ENCODE measurements at regions not wholly inside any gene's neighbourhood (a gene's known extent, or its start where the extent isn't known, plus 50 kb on each side); places are given as distances from the start of the nearest gene placed in this dataset.

- no peak overlapping the region for H3K4me2 ChIP-seq (ENCODE audit: insufficient read depth, low read length)
- TF ChIP-seq EZH2 (IDR thresholded peaks at IDR 0.05; ENCODE audit: borderline replicate concordance, low read depth, low read length, severe bottlenecking) (no peak), CTCF (IDR thresholded peaks at IDR 0.05; ENCODE audit: borderline replicate concordance, extremely low read depth, low read length, poor library complexity, severe bottlenecking) (no peak)
- no peak overlapping the region for H3K9ac ChIP-seq (ENCODE audit: low read depth, low read length)
- H3K27me3 ChIP-seq (ENCODE audit: insufficient read depth, low read length, poor library complexity), result no peaks in the 10 kb centered on the region
- no peak overlapping the region for H3K4me3 ChIP-seq (ENCODE audit: low read depth in 1 of 2, low read length in 2 of 2)
- no peaks in the 10 kb centered on the region for H3K36me3 ChIP-seq (ENCODE audit: insufficient read depth, low read length)
- DNase-seq, result no peak
- no peak for ATAC-seq (ENCODE audit: insufficient read depth, low read depth)
- H4K20me1 ChIP-seq (ENCODE audit: insufficient read depth, low read length), result no peaks in the 10 kb centered on the region
- no peaks in the 10 kb centered on the region for H3K9me3 ChIP-seq (ENCODE audit: insufficient read depth, low read length, severe bottlenecking)
- no peaks in the 10 kb centered on the region for H3K79me2 ChIP-seq (ENCODE audit: insufficient read depth, low read length)
- no peaks in the 10 kb centered on the region for H3K4me1 ChIP-seq (ENCODE audit: insufficient read depth, low read length)
- H2AFZ ChIP-seq (ENCODE audit: low read depth, low read length), result no peak overlapping the region
- H3K27ac ChIP-seq (ENCODE audit: low read length), result no peak overlapping the region
Measured at GRCh38 chr2:191537921-191538320, 140.0 kb upstream of the NABP1 start.

- H3K79me2 ChIP-seq (ENCODE audit: insufficient read depth, low read length), result no peaks in the 10 kb centered on the region
- H3K27ac ChIP-seq (ENCODE audit: low read length), result no peak overlapping the region
- H3K27me3 ChIP-seq (ENCODE audit: insufficient read depth, low read length, poor library complexity), result no peaks in the 10 kb centered on the region
- H3K4me1 ChIP-seq (ENCODE audit: insufficient read depth, low read length), result no peaks in the 10 kb centered on the region
- no peak for DNase-seq
- ATAC-seq (ENCODE audit: insufficient read depth, low read depth), result no peak
- no peaks in the 10 kb centered on the region for H4K20me1 ChIP-seq (ENCODE audit: insufficient read depth, low read length)
- no peak overlapping the region for H3K4me2 ChIP-seq (ENCODE audit: insufficient read depth, low read length)
- TF ChIP-seq EZH2 (IDR thresholded peaks at IDR 0.05; ENCODE audit: borderline replicate concordance, low read depth, low read length, severe bottlenecking) (no peak), CTCF (IDR thresholded peaks at IDR 0.05; ENCODE audit: borderline replicate concordance, extremely low read depth, low read length, poor library complexity, severe bottlenecking) (no peak)
- H3K4me3 ChIP-seq (ENCODE audit: low read depth in 1 of 2, low read length in 2 of 2), result no peak overlapping the region
- H3K9me3 ChIP-seq (ENCODE audit: insufficient read depth, low read length, severe bottlenecking), result no peaks in the 10 kb centered on the region
- H3K9ac ChIP-seq (ENCODE audit: low read depth, low read length), result no peak overlapping the region
- H2AFZ ChIP-seq (ENCODE audit: low read depth, low read length), result no peak overlapping the region
- no peaks in the 10 kb centered on the region for H3K36me3 ChIP-seq (ENCODE audit: insufficient read depth, low read length)
Measured at GRCh38 chr2:191538334-191538903, 139.5 kb upstream of the NABP1 start.

GRCh38 chr2:191539068-191539467 is 138.9 kb upstream of the NABP1 start:
- no peak for TF ChIP-seq EZH2 (IDR thresholded peaks at IDR 0.05; ENCODE audit: borderline replicate concordance, low read depth, low read length, severe bottlenecking)
- peak; percentile 73 for TF ChIP-seq CTCF (IDR thresholded peaks at IDR 0.05; ENCODE audit: borderline replicate concordance, extremely low read depth, low read length, poor library complexity, severe bottlenecking)
- peak; percentile 59 for DNase-seq
- no peaks in the 10 kb centered on the region for H4K20me1 ChIP-seq (ENCODE audit: insufficient read depth, low read length)

More at GRCh38 chr2:191539068-191539467, 138.9 kb upstream of the NABP1 start:
- Histone ChIP-seq H3K9ac (ENCODE audit: low read depth, low read length) (no peak overlapping the region), H3K9me3 (ENCODE audit: insufficient read depth, low read length, severe bottlenecking) (no peaks in the 10 kb centered on the region), H3K27ac (ENCODE audit: low read length) (no peak overlapping the region), H2AFZ (ENCODE audit: low read depth, low read length) (no peak overlapping the region), H3K79me2 (ENCODE audit: insufficient read depth, low read length) (no peaks in the 10 kb centered on the region), H3K4me2 (ENCODE audit: insufficient read depth, low read length) (no peak overlapping the region), H3K27me3 (ENCODE audit: insufficient read depth, low read length, poor library complexity) (no peaks in the 10 kb centered on the region), H3K36me3 (ENCODE audit: insufficient read depth, low read length) (no peaks in the 10 kb centered on the region), H3K4me3 (ENCODE audit: low read depth in 1 of 2, low read length in 2 of 2) (no peak overlapping the region), H3K4me1 (ENCODE audit: insufficient read depth, low read length) (no peaks in the 10 kb centered on the region)
- no peak; the same call in 2 of the 3 replicates for ATAC-seq (ENCODE audit: insufficient read depth, low read depth)
